CD14-positive monocyte (primary cell): ENCODE measurements at regions not wholly inside any gene's neighbourhood (a gene's known extent, or its start where the extent isn't known, plus 50 kb on each side); places are given as distances from the start of the nearest gene placed in this dataset.

Experiments
- DNase-seq, 3 donors: peaks; one replicate each; pipeline ENCODE4 v3.0.0-alpha.2; 2011 to 2022
- H2AFZ ChIP-seq: 2 replicates; pipeline ENCODE4 v1.6.0; 2012; ENCODE audit warnings: mild to moderate bottlenecking, low read depth, low read length, inconsistent platforms; ENCODE audit not compliant: insufficient read depth, poor library complexity, severe bottlenecking
- H3K27ac ChIP-seq, 2 donors: 1 replicate in 1 of 2; 2 replicates in 1 of 2; pipeline ENCODE4 v1.5.1; 2012 to 2013; ENCODE audit warnings: low read length in 2 of 2, control low read depth in 1 of 2, inconsistent platforms in 1 of 2, low read depth in 1 of 2, mild to moderate bottlenecking in 1 of 2
- H3K27me3 ChIP-seq, 2 donors: one replicate each; pipeline versions ENCODE4 v1.6.0 to v1.6.1; 2011 to 2013; ENCODE audit warnings: low read length in 2 of 2; ENCODE audit not compliant: control insufficient read depth in 2 of 2, insufficient read depth in 2 of 2
- H3K36me3 ChIP-seq, 2 donors: replicated peaks in 1 of 2; 1 replicate in 1 of 2; 2 replicates in 1 of 2; pipeline versions ENCODE4 v1.5.1 to v1.6.1; 2012 to 2013; ENCODE audit warnings: low read length in 2 of 2, control low read depth in 1 of 2, inconsistent platforms in 1 of 2, mild to moderate bottlenecking in 1 of 2; ENCODE audit not compliant: insufficient read depth in 2 of 2, control insufficient read depth in 1 of 2
- H3K4me1 ChIP-seq, 2 donors: 1 replicate in 1 of 2; 2 replicates in 1 of 2; pipeline versions ENCODE4 v1.5.1 to v1.6.1; 2012 to 2013; ENCODE audit warnings: low read length in 2 of 2, control low read depth in 1 of 2, inconsistent platforms in 1 of 2, mild to moderate bottlenecking in 1 of 2, moderate library complexity in 1 of 2; ENCODE audit not compliant: insufficient read depth in 2 of 2, control insufficient read depth in 1 of 2
- H3K4me2 ChIP-seq: replicated peaks from 2 replicates; pipeline ENCODE3; 2012; ENCODE audit warnings: low read length, moderate library complexity, mild to moderate bottlenecking; ENCODE audit not compliant: poor library complexity, severe bottlenecking; ENCODE audit errors: extremely low read depth
- H3K4me3 ChIP-seq, 3 experiments: fragments of 200-600 bp in 1 of 3; sonication (generic) in 1 of 3; replicated peaks in 1 of 3; 1 replicate in 2 of 3; 2 replicates in 1 of 3; pipeline ENCODE4 v1.5.1; 2011 to 2013; ENCODE audit warnings: low read length in 3 of 3, mild to moderate bottlenecking in 3 of 3, control low read depth in 2 of 3, low read depth in 2 of 3, inconsistent platforms in 1 of 3, moderate library complexity in 1 of 3
- H3K79me2 ChIP-seq: 2 replicates; pipeline ENCODE4 v1.6.0; 2012; ENCODE audit warnings: mild to moderate bottlenecking, control low read depth, inconsistent platforms, low read length, moderate library complexity; ENCODE audit not compliant: insufficient read depth
- H3K9ac ChIP-seq: 2 replicates; pipeline ENCODE4 v1.6.0; 2017; ENCODE audit warnings: low read length, mild to moderate bottlenecking; ENCODE audit not compliant: insufficient read depth, poor library complexity, severe bottlenecking
- H3K9me3 ChIP-seq, 2 donors: replicated peaks in 1 of 2; 1 replicate in 1 of 2; 2 replicates in 1 of 2; pipeline versions ENCODE4 v1.5.1 to v1.6.1; 2012 to 2013; ENCODE audit warnings: low read length in 2 of 2, control low read depth in 1 of 2; ENCODE audit not compliant: control insufficient read depth in 1 of 2, insufficient read depth in 1 of 2
- H4K20me1 ChIP-seq: 2 replicates; pipeline ENCODE4 v1.6.0; 2012; ENCODE audit warnings: mild to moderate bottlenecking, low read length, control low read depth, moderate library complexity; ENCODE audit not compliant: insufficient read depth
- H3K27ac Mint-ChIP-seq, 7 donors: one replicate each; pipeline ENCODE4 v1.8.0; 2020; ENCODE audit warnings: mild to moderate bottlenecking in 7 of 7, mixed read lengths in 7 of 7, moderate library complexity in 6 of 7, inconsistent platforms in 2 of 7
- H3K27me3 Mint-ChIP-seq, 3 donors: one replicate each; pipeline ENCODE4 v1.8.0; 2021 to 2022; ENCODE audit warnings: low read depth in 3 of 3, mild to moderate bottlenecking in 3 of 3, mixed read lengths in 3 of 3, moderate library complexity in 3 of 3, inconsistent platforms in 1 of 3
- H3K36me3 Mint-ChIP-seq, 2 donors: one replicate each; pipeline ENCODE4 v1.8.0; 2020; ENCODE audit warnings: mixed read lengths in 2 of 2, inconsistent platforms in 1 of 2, mild to moderate bottlenecking in 1 of 2
- H3K4me1 Mint-ChIP-seq: one replicate; pipeline ENCODE4 v1.8.0; 2020; ENCODE audit warnings: mild to moderate bottlenecking, mixed read lengths
- H3K4me3 Mint-ChIP-seq, 2 donors: one replicate each; pipeline ENCODE4 v1.8.0; 2020; ENCODE audit warnings: mild to moderate bottlenecking in 2 of 2, mixed read lengths in 2 of 2, moderate library complexity in 1 of 2
- H3K9me3 Mint-ChIP-seq, 7 donors: one replicate each; pipeline ENCODE4 v1.8.0; 2020 to 2022; ENCODE audit warnings: mixed read lengths in 7 of 7, mild to moderate bottlenecking in 6 of 7, moderate library complexity in 6 of 7, inconsistent platforms in 2 of 7
- CTCF ChIP-seq: fragments of 200-600 bp; IDR thresholded peaks from one replicate; pipeline ENCODE4 v1.8.0; 2022; ENCODE audit warnings: antibody characterized with exemption, mild to moderate bottlenecking
- whole genome bisulfite sequencing: methylation state at CpG from one replicate; pipeline ENCODE4 v1.1.5; 2013; ENCODE audit warnings: missing lambda C conversion rate; ENCODE audit not compliant: insufficient coverage; 5-methylcytosine and 5-hydroxymethylcytosine counted together
- intact Hi-C, 2 donors: fragments of 100-400 bp; cut with micrococcal nuclease; formaldehyde crosslinking; loops; one replicate each; pipeline versions ENCODE4 v1.15.0 to v1.15.1; 2023

DNA sequence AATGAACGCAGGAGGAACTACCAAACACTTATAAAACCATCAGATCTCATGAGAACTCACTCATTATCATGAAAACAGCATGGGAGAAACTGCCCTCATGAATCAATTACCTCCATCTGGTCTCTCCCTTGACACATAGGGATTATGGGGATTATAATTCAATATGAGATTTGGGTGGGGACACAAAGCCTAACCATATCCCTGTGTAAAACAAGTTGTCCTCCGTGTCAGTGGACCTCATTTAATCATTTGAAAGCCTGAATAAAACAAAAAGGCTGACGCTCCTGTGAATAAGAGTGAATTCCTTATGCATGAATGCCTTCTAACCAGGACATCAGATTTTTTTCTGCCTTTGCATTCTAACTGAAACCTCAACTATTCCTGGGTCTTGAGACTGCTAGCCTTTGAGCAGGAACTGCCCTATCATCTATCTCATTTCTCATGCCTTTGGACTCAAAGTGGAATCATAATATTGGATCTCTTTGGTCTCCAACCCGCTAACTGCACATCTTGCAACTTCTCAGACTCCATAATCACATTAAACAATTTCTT, 648.8 kb downstream of the ADGRL2 start:
- TF ChIP-seq CTCF, result no peak
- no peak overlapping the region for H3K9ac ChIP-seq
- H3K9me3 Mint-ChIP-seq, result peaks cover 2 to 25% (median 16%) of the 10 kb centered on the region in 7 donors
- H3K4me1 Mint-ChIP-seq, result no peaks in the 10 kb centered on the region
- no peak overlapping the region for H3K27ac Mint-ChIP-seq
- H3K9me3 ChIP-seq, result peaks cover 7 to 12% of the 10 kb centered on the region in 2 donors
- DNase-seq, result no peak
- no peak overlapping the region for H3K4me3 ChIP-seq
- no peaks in the 10 kb centered on the region for H4K20me1 ChIP-seq
- no peak overlapping the region for H3K4me3 Mint-ChIP-seq
- intact Hi-C loops, result no loop called here
- no peaks in the 10 kb centered on the region for H3K36me3 Mint-ChIP-seq
- H3K36me3 ChIP-seq, result no peaks in the 10 kb centered on the region
- H3K27me3 Mint-ChIP-seq, result no peaks in the 10 kb centered on the region
- H2AFZ ChIP-seq, result no peak overlapping the region
- H3K79me2 ChIP-seq, result no peaks in the 10 kb centered on the region
- no peaks in the 10 kb centered on the region for H3K4me1 ChIP-seq
- H3K27me3 ChIP-seq, result no peaks in the 10 kb centered on the region
- WGBS, result 80% methylated on average over 1 of the region's 4 CpGs
- H3K4me2 ChIP-seq, result no peak overlapping the region
- no peak overlapping the region for H3K27ac ChIP-seq

DNA sequence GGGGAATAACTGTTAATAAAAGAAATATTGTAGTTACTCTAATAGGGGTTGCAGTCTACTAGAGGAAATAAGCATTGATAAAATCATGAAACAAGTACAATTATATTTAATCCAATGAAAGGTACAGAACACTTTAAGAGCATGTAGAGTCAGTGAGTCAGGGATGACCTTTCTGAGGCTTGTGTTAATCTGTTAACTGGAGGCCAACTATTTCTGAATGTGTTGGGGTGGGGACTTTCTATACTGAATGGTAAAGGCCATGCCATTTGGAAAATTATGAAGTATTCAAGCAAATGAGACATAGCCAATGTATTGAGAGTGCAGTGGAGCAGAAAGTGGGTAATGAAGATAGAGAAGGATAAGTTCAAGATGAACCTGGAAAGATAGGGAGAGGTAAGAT, 646.2 kb downstream of the ADGRL2 start:
- no peak overlapping the region for H3K4me3 ChIP-seq
- no peaks in the 10 kb centered on the region for H4K20me1 ChIP-seq
- no peak overlapping the region for H3K27ac Mint-ChIP-seq
- peaks cover 2 to 4% of the 10 kb centered on the region in 2 donors for H3K9me3 ChIP-seq
- TF ChIP-seq CTCF, result no peak
- H3K9ac ChIP-seq, result no peak overlapping the region
- no peak overlapping the region for H3K27ac ChIP-seq
- no peak overlapping the region for H3K4me3 Mint-ChIP-seq
- H3K4me1 Mint-ChIP-seq, result no peaks in the 10 kb centered on the region
- DNase-seq, result no peak
- no peaks in the 10 kb centered on the region for H3K27me3 ChIP-seq
- no peaks in the 10 kb centered on the region for H3K4me1 ChIP-seq
- H3K4me2 ChIP-seq, result no peak overlapping the region
- H3K9me3 Mint-ChIP-seq, result peaks cover 0 to 19% (median 6%) of the 10 kb centered on the region in 7 donors
- H2AFZ ChIP-seq, result no peak overlapping the region
- no peaks in the 10 kb centered on the region for H3K27me3 Mint-ChIP-seq
- H3K79me2 ChIP-seq, result no peaks in the 10 kb centered on the region
- H3K36me3 ChIP-seq, result no peaks in the 10 kb centered on the region
- H3K36me3 Mint-ChIP-seq, result no peaks in the 10 kb centered on the region
- intact Hi-C loops, result no loop called here
